ENCODE measurements at regions not wholly inside any gene's neighbourhood (a gene's known extent, or its start where the extent isn't known, plus 50 kb on each side); places are given as distances from the start of the nearest gene placed in this dataset.
"Not testable (repeated sequence)": the region's sequence is repeated elsewhere in the genome, so short reads cannot be mapped to it uniquely, and the experiment has no call there.

DNA sequence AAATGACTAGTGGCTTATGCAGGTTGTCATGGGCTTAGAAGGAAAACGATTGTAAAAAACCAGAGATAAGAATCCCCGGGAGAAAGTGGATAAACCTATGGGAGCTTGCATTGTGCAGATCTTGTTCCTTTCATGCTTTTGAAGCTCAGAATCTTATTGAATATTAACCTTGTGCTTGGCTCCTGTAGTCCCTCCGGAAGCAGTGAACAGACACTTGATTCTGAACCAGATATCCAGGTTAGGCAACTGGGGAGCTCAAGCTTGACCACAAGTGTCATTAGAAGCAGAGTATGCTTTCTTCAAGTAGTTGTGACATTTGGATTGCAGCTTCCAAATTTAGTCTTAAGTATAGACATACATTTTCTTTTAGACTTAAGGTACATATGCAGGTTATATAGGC lies 212.6 kb upstream of the MOCS1 start:
- no peak overlapping the region for H3K4me3 ChIP-seq
- H3K36me3 ChIP-seq, result no peaks in the 10 kb centered on the region
- no peak for TF ChIP-seq Cebpa-rat (IDR thresholded peaks at IDR 0.05)
- H3K4me2 ChIP-seq, result no peak overlapping the region
- H3K27me3 ChIP-seq, result no peaks in the 10 kb centered on the region
- no peak overlapping the region for H3K9ac ChIP-seq
- H3K4me1 ChIP-seq, result peaks cover 9% of the 10 kb centered on the region; the same call in 1 of the 2 replicates
- H4K20me1 ChIP-seq, result no peaks in the 10 kb centered on the region
- no peak overlapping the region for H3K27ac ChIP-seq
- H3K9me3 ChIP-seq, result no peaks in the 10 kb centered on the region

GRCh38 chr6:40139447-40139846 lies 205.2 kb upstream of the MOCS1 start:
- H4K20me1 ChIP-seq, result no peaks in the 10 kb centered on the region
- H3K27ac ChIP-seq, result no peak overlapping the region
- no peak overlapping the region for H3K4me3 ChIP-seq
- H3K9me3 ChIP-seq, result no peaks in the 10 kb centered on the region
- H3K27me3 ChIP-seq, result no peaks in the 10 kb centered on the region
- TF ChIP-seq Cebpa-rat (IDR thresholded peaks at IDR 0.05), result no peak
- H3K36me3 ChIP-seq, result no peaks in the 10 kb centered on the region
- peaks cover 11% of the 10 kb centered on the region for H3K4me1 ChIP-seq
- H3K9ac ChIP-seq, result no peak overlapping the region
- no peak overlapping the region for H3K4me2 ChIP-seq

DNA sequence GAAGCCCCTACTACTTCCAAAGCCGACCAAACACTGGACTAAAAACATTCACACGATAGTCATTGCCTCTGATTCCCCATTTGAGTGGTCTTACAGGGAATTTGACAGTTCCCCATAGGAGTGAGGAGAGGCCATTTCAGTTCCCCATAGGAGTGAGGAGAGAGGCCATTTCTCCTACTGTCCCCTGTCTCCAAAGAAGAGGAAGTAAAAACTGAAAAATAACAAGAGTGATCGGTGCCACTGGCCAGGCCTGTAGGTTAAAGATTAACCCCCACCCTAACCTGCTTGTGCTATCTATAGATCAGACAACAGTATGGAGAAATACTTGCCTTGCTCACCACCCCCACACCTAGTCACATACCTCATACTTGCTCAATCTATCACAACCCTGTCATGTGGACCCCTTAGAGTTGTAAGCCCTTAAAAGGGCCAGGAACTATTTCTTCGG lies 204.0 kb upstream of the MOCS1 start:
- H3K9me3 ChIP-seq, result no peaks in the 10 kb centered on the region
- no peak overlapping the region for H3K27ac ChIP-seq
- no peaks in the 10 kb centered on the region for H3K27me3 ChIP-seq
- TF ChIP-seq Cebpa-rat (IDR thresholded peaks at IDR 0.05), result no peak
- no peak overlapping the region for H3K4me2 ChIP-seq
- H3K9ac ChIP-seq, result no peak overlapping the region
- H4K20me1 ChIP-seq, result no peaks in the 10 kb centered on the region
- H3K4me1 ChIP-seq, result peaks cover 11% of the 10 kb centered on the region
- no peak overlapping the region for H3K4me3 ChIP-seq
- H3K36me3 ChIP-seq, result no peaks in the 10 kb centered on the region

- H3K4me3 ChIP-seq, result no peak overlapping the region
- no peaks in the 10 kb centered on the region for H3K27me3 ChIP-seq
- H3K4me1 ChIP-seq, result peaks cover 11% of the 10 kb centered on the region
- H3K27ac ChIP-seq, result no peak overlapping the region
- peak overlapping the region; percentile 21; the same call in 1 of the 2 replicates for H3K4me2 ChIP-seq
- H3K9me3 ChIP-seq, result no peaks in the 10 kb centered on the region
- TF ChIP-seq Cebpa-rat (IDR thresholded peaks at IDR 0.05), result no peak
- H3K9ac ChIP-seq, result no peak overlapping the region
- H4K20me1 ChIP-seq, result no peaks in the 10 kb centered on the region
- no peaks in the 10 kb centered on the region for H3K36me3 ChIP-seq
Observed at GRCh38 chr6:40135491-40136072, 201.3 kb upstream of the MOCS1 start.

DNA sequence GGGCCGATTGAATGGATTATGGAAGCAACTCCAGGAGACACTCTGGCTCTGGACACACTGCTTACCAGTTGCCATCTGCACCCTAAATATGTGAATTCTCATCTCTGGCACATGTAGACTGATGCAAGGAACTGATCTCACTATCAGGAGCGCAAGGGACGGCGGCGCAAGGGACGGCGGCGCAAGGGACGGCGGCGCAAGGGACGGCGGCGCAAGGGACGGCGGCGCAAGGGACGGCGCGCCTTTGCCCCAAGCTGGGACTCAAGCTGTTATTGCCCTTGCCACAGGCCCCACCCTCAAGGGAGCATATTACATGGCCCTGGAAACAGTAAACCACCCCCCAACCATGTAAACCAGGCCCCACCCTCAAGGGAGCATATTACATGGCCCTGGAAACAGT lies 199.7 kb upstream of the MOCS1 start:
- not testable (repeated sequence) for H3K4me2 ChIP-seq, H3K27me3 ChIP-seq, H3K4me3 ChIP-seq, H4K20me1 ChIP-seq, H3K27ac ChIP-seq, H3K9me3 ChIP-seq, H3K9ac ChIP-seq, H3K36me3 ChIP-seq
- peaks cover 11% of the 10 kb centered on the region for H3K4me1 ChIP-seq

DNA sequence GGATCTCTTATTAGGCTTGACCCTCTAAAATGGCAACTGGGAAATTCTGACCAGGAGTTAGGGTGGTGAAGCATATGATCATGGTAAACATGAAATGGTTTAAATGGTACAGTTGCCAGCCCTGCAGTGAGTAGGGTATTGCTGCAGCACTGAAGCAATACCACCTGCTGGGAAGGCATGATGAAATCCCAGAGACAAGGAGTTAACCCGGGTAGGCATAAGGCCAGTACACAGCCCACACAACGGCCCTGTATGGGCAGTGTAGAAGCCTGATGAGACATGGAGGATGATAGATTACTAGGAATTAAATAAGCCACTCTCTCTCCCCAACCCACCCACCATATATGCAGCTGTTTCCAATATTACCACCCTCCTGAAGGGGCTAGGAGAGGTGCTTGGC lies 197.4 kb upstream of the MOCS1 start:
- no peak overlapping the region for H3K4me3 ChIP-seq
- no peaks in the 10 kb centered on the region for H4K20me1 ChIP-seq
- no peaks in the 10 kb centered on the region for H3K9me3 ChIP-seq
- peaks cover 11% of the 10 kb centered on the region for H3K4me1 ChIP-seq
- no peak overlapping the region for H3K4me2 ChIP-seq
- H3K36me3 ChIP-seq, result no peaks in the 10 kb centered on the region
- no peak overlapping the region for H3K27ac ChIP-seq
- H3K9ac ChIP-seq, result no peak overlapping the region
- TF ChIP-seq Cebpa-rat (IDR thresholded peaks at IDR 0.05), result no peak
- no peaks in the 10 kb centered on the region for H3K27me3 ChIP-seq

GRCh38 chr6:40128127-40128526 lies 193.9 kb upstream of the MOCS1 start:
- Histone ChIP-seq H3K27me3 (no peaks in the 10 kb centered on the region), H3K4me1 (no peaks in the 10 kb centered on the region), H3K27ac (no peak overlapping the region), H3K4me2 (no peak overlapping the region), H3K9me3 (no peaks in the 10 kb centered on the region), H4K20me1 (no peaks in the 10 kb centered on the region), H3K4me3 (no peak overlapping the region), H3K9ac (no peak overlapping the region), H3K36me3 (no peaks in the 10 kb centered on the region)
- TF ChIP-seq Cebpa-rat (IDR thresholded peaks at IDR 0.05), result no peak

DNA sequence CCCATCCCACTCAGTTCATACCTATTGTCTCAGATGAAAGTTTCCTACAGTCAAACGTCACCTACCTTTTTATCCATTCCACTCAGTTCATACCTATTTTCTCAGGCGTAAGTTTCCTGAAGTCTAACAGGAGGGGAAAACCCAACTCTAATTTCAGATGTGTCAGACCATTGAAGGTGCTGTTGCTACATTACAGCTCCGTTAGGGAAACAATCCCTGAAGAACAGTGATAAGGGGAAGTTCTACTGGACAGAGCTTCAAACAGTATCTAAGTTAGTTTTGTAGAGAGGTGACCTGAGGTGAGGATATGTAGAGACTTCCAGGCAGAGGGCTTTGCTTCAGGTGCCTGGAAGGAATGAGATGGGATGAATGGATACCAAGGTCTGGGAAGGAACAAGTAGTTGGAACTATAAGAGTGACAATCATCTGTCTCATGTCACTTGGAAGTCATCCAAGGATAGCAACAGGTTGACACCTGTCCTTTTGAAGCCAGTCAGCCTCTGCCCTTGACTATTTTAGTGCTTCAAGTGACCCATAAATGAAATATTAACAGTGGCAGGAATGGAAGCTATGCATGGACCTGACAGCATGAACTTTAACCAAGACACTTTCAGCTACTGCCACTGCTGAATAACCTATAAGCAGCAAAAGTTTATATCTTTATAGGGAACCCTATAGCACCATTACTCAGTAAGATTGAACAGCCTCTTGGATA lies 191.6 kb upstream of the MOCS1 start:
- Histone ChIP-seq H3K27ac (no peak overlapping the region), H3K27me3 (no peaks in the 10 kb centered on the region), H3K9ac (no peak overlapping the region), H3K4me3 (no peak overlapping the region), H4K20me1 (no peaks in the 10 kb centered on the region), H3K36me3 (no peaks in the 10 kb centered on the region), H3K4me1 (no peaks in the 10 kb centered on the region), H3K9me3 (no peaks in the 10 kb centered on the region), H3K4me2 (no peak overlapping the region)
- TF ChIP-seq Cebpa-rat (IDR thresholded peaks at IDR 0.05), result no peak

GRCh38 chr6:40124924-40125323 lies 190.7 kb upstream of the MOCS1 start:
- no peaks in the 10 kb centered on the region for H3K36me3 ChIP-seq
- no peak for TF ChIP-seq Cebpa-rat (IDR thresholded peaks at IDR 0.05)
- no peaks in the 10 kb centered on the region for H3K27me3 ChIP-seq
- no peaks in the 10 kb centered on the region for H3K9me3 ChIP-seq
- no peak overlapping the region for H3K27ac ChIP-seq
- H3K4me2 ChIP-seq, result no peak overlapping the region
- no peak overlapping the region for H3K9ac ChIP-seq
- H3K4me1 ChIP-seq, result no peaks in the 10 kb centered on the region
- no peaks in the 10 kb centered on the region for H4K20me1 ChIP-seq
- H3K4me3 ChIP-seq, result no peak overlapping the region

DNA sequence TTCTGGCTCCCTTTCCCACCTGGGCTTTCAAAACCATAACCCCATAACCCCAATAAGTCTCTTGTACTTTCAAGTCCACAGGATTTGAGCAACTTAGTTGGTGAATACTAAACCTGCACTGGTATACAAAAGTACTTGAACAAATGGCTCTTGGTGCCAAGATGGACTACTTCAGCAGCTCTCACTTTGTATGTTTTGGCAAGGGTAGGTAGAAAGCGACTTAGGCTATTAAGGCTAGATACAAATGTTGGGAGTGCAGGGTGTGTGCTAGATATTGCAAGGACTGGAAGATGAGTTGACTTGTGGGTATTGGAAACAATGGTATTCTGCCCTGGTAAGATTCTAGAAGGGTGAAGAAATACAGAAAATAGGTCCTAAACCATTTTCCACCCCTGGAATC lies 182.6 kb upstream of the MOCS1 start:
- H3K36me3 ChIP-seq, result no peaks in the 10 kb centered on the region
- no peaks in the 10 kb centered on the region for H3K9me3 ChIP-seq
- H3K4me2 ChIP-seq, result no peak overlapping the region
- no peaks in the 10 kb centered on the region for H3K4me1 ChIP-seq
- H3K27me3 ChIP-seq, result no peaks in the 10 kb centered on the region
- no peak overlapping the region for H3K27ac ChIP-seq
- no peaks in the 10 kb centered on the region for H4K20me1 ChIP-seq
- no peak overlapping the region for H3K4me3 ChIP-seq
- no peak overlapping the region for H3K9ac ChIP-seq
- TF ChIP-seq Cebpa-rat (IDR thresholded peaks at IDR 0.05), result no peak

Measured in BLaER1 (cell line).